Thyroid gland (tissue), 4 donors: ENCODE measurements at regions not wholly inside any gene's neighbourhood (a gene's known extent, or its start where the extent isn't known, plus 50 kb on each side); places are given as distances from the start of the nearest gene placed in this dataset.

ENCODE experiments used
- DNase-seq, 2 donors: peaks; one replicate each; pipeline ENCODE4 v3.0.0-alpha.2; 2019
- H3K27ac ChIP-seq, 3 donors: fragments of 200-600 bp; sonication (generic); 1 replicate in 2 of 3; 2 replicates in 1 of 3; pipeline ENCODE4 v1.5.1; 2016 to 2019; ENCODE audit warnings: mild to moderate bottlenecking in 1 of 3, moderate library complexity in 1 of 3
- H3K27me3 ChIP-seq: fragments of 200-600 bp; sonication (generic); one replicate; pipeline ENCODE4 v1.5.1; 2019
- H3K36me3 ChIP-seq, 2 donors: fragments of 200-600 bp; sonication (generic); one replicate each; pipeline ENCODE4 v1.5.1; 2016 to 2019
- H3K4me1 ChIP-seq, 2 donors: fragments of 200-600 bp; sonication (generic); one replicate each; pipeline ENCODE4 v1.5.1; 2017 to 2019
- H3K4me3 ChIP-seq, 3 donors: fragments of 200-600 bp; sonication (generic); replicated peaks in 1 of 3; 1 replicate in 2 of 3; 2 replicates in 1 of 3; pipeline ENCODE4 v1.5.1; 2016; ENCODE audit warnings: mild to moderate bottlenecking in 1 of 3
- H3K9me3 ChIP-seq: fragments of 200-600 bp; sonication (generic); one replicate; pipeline ENCODE4 v1.5.1; 2017
- POLR2A ChIP-seq, 2 donors: fragments of 450-650 bp; IDR thresholded peaks; one replicate each; pipeline ENCODE4 v1.6.1; 2017; ENCODE audit warnings: antibody characterized with exemption in 2 of 2, mild to moderate bottlenecking in 2 of 2, moderate library complexity in 1 of 2
- WGBS, 2 donors: methylation state at CpG; one replicate each; pipeline ENCODE4 v1.1.5; 2017; 5-methylcytosine and 5-hydroxymethylcytosine counted together
- intact Hi-C: fragments of 100-400 bp; cut with DNase I; formaldehyde crosslinking; loops from one replicate; pipeline ENCODE4 v1.15.1; 2023
- TF ChIP-seq, protein P1 (sequence below), 6 experiments: fragments of 200-600 bp in 3 of 6; fragments of 450-650 bp in 3 of 6; sonication (generic) in 3 of 6; IDR thresholded peaks; one replicate each; pipeline ENCODE4 v1.5.1; 2016 to 2019; ENCODE audit warnings: antibody characterized with exemption in 6 of 6, mild to moderate bottlenecking in 2 of 6, inconsistent platforms in 1 of 6, moderate library complexity in 1 of 6

DNA sequence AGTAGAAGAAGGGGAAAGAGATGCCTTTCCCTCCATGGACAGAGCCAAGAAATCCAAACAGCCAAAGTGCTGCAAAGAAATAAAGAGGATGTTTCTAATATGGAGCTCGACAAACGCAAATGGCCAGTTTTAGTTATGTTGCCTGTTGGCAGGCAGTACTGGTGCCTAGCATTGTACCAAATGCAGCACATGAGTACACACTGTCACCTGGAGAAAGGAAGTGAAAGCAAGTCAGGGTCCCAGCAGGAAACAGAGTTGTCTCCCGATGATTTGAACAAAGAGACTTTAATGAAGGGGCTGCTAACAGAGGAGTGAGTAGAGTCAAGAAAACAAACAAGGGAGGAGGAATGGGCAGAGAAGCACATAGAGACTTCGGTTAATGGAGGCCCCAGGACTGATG lies 623.0 kb downstream of the BCL11A start:
- intact Hi-C loops = no loop called here
- no peak for DNase-seq
- H3K4me1 ChIP-seq = no peaks in the 10 kb centered on the region
- no peaks in the 10 kb centered on the region for H3K36me3 ChIP-seq
- H3K9me3 ChIP-seq = no peaks in the 10 kb centered on the region
- WGBS, 2 donors = 75 to 77% methylated on average over 4 of the region's 4 CpGs
- no peak overlapping the region for H3K4me3 ChIP-seq
- no peak overlapping the region for H3K27ac ChIP-seq
- H3K27me3 ChIP-seq = no peaks in the 10 kb centered on the region
- no peak for TF ChIP-seq POLR2A (IDR thresholded peaks at IDR 0.05)
- TF ChIP-seq, protein P1, sequence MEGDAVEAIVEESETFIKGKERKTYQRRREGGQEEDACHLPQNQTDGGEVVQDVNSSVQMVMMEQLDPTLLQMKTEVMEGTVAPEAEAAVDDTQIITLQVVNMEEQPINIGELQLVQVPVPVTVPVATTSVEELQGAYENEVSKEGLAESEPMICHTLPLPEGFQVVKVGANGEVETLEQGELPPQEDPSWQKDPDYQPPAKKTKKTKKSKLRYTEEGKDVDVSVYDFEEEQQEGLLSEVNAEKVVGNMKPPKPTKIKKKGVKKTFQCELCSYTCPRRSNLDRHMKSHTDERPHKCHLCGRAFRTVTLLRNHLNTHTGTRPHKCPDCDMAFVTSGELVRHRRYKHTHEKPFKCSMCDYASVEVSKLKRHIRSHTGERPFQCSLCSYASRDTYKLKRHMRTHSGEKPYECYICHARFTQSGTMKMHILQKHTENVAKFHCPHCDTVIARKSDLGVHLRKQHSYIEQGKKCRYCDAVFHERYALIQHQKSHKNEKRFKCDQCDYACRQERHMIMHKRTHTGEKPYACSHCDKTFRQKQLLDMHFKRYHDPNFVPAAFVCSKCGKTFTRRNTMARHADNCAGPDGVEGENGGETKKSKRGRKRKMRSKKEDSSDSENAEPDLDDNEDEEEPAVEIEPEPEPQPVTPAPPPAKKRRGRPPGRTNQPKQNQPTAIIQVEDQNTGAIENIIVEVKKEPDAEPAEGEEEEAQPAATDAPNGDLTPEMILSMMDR (IDR thresholded peaks at IDR 0.05) = no peak

DNA sequence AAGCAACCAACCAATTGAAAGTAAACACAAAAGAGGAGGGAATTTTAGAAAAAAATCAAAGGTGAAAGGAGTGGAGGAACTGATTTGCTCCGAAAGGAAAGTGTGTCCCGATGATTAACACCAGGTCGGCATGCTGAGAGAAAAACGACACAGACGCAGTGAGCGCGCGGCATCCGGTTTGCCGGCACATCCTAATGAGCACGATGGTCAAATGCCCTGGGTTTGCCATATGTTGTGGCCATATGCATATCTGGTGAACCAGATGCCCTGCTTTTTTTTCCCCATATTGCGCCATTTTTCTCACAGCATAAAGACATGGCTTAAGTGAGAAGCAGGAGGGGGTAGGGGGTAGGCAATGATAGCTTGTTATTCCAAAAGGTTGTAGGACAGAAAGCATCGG lies 626.7 kb downstream of the BCL11A start:
- TF ChIP-seq, protein P1 (IDR thresholded peaks at IDR 0.05) = no peak
- no peak for TF ChIP-seq POLR2A (IDR thresholded peaks at IDR 0.05)
- no peaks in the 10 kb centered on the region for H3K27me3 ChIP-seq
- H3K27ac ChIP-seq = no peak overlapping the region
- WGBS, 2 donors = 91 to 93% methylated on average over 13 of the region's 13 CpGs
- DNase-seq = no peak
- H3K4me3 ChIP-seq = no peak overlapping the region
- no peaks in the 10 kb centered on the region for H3K4me1 ChIP-seq
- H3K9me3 ChIP-seq = no peaks in the 10 kb centered on the region
- intact Hi-C loops = no loop called here
- no peaks in the 10 kb centered on the region for H3K36me3 ChIP-seq

DNA sequence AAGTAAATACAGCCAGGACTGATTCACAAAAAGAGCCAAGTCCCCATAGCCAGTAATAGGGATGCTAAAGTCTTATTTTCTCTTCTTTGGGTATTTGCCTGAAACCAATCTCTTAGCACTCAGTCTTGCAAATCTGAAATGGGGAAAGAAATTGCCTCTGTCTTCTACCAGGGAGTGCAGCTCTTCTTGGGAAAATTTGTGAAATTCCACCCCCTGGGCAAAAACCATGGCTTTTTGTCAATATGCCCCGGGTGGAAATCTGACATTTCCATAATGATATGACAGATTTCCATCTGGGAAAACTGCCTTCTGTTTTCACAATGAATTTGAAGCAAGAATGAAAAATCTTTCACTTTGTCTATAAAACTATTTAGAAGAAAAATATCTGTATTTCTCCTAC lies 628.1 kb downstream of the BCL11A start:
- Histone ChIP-seq H3K27me3 (no peaks in the 10 kb centered on the region), H3K9me3 (no peaks in the 10 kb centered on the region), H3K27ac (no peak overlapping the region), H3K36me3 (no peaks in the 10 kb centered on the region), H3K4me1 (no peaks in the 10 kb centered on the region), H3K4me3 (no peak overlapping the region)
- no peak for TF ChIP-seq POLR2A (IDR thresholded peaks at IDR 0.05)
- TF ChIP-seq, protein P1 (IDR thresholded peaks at IDR 0.05) = no peak
- intact Hi-C loops = no loop called here
- 68 to 79% methylated on average over 1 of the region's 1 CpG for WGBS, 2 donors
- no peak for DNase-seq

DNA sequence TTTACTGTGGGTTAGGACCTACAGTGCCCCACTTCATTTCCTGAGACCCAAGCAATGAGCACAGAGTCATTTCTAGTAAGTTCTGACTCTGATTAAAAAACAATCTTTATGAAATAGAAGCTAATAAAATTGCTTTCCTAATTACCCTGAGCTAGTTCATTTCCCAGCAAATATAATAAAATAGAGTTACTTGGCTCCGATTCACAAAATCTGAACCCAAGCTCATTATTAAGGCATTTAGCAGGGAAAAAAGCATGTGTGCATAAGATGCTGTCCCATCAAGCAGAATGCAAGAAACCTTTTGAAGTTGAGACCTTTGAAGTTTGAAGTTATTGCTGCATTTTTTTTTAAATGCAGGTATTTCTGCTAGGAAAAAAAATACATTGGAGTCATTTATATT lies 629.1 kb downstream of the BCL11A start:
- TF ChIP-seq, protein P1 (IDR thresholded peaks at IDR 0.05) = no peak
- TF ChIP-seq POLR2A (IDR thresholded peaks at IDR 0.05) = no peak
- no peaks in the 10 kb centered on the region for H3K36me3 ChIP-seq
- H3K27me3 ChIP-seq = no peaks in the 10 kb centered on the region
- H3K4me3 ChIP-seq = no peak overlapping the region
- 86 to 88% methylated on average over 1 of the region's 1 CpG for WGBS, 2 donors
- no peak overlapping the region for H3K27ac ChIP-seq
- intact Hi-C loops = no loop called here
- H3K9me3 ChIP-seq = no peaks in the 10 kb centered on the region
- no peaks in the 10 kb centered on the region for H3K4me1 ChIP-seq
- DNase-seq = no peak

DNA sequence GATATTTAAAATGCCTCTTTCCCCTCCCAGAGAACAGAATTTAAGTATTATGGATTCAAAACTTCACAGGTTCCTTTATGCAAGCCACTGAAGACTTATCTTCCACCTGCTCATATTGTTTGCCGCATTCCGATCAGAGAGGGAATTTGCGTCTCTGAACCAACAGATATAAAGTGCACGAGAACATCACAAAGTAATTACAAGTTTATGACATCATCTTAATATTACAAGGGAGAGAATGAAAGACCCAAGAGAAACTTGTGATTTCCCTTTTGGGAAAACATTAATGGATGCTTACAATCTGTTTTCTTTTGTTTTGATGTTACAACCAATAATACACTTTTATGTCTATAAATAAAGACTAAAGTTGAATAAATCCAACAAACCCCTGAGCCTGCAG lies 631.0 kb downstream of the BCL11A start:
- intact Hi-C loops = no loop called here
- H3K9me3 ChIP-seq = no peaks in the 10 kb centered on the region
- H3K27me3 ChIP-seq = no peaks in the 10 kb centered on the region
- H3K36me3 ChIP-seq = no peaks in the 10 kb centered on the region
- no peak overlapping the region for H3K27ac ChIP-seq
- no peaks in the 10 kb centered on the region for H3K4me1 ChIP-seq
- no peak for TF ChIP-seq POLR2A (IDR thresholded peaks at IDR 0.05)
- TF ChIP-seq, protein P1 (IDR thresholded peaks at IDR 0.05) = no peak
- DNase-seq = no peak
- WGBS, 2 donors = 96% methylated on average over 4 of the region's 4 CpGs
- no peak overlapping the region for H3K4me3 ChIP-seq
